HEK293T (cell line): ENCODE measurements at regions not wholly inside any gene's neighbourhood (a gene's known extent, or its start where the extent isn't known, plus 50 kb on each side); places are given as distances from the start of the nearest gene placed in this dataset.

Source experiments
- NFRKB ChIP-seq: fragments of 450-650 bp; IDR thresholded peaks from 2 replicates; pipeline ENCODE4 v1.6.1; 2016; ENCODE audit warnings: mild to moderate bottlenecking, moderate library complexity
- TARDBP ChIP-seq: fragments of 450-650 bp; IDR thresholded peaks from 2 replicates; pipeline ENCODE4 v1.6.1; 2016

DNA sequence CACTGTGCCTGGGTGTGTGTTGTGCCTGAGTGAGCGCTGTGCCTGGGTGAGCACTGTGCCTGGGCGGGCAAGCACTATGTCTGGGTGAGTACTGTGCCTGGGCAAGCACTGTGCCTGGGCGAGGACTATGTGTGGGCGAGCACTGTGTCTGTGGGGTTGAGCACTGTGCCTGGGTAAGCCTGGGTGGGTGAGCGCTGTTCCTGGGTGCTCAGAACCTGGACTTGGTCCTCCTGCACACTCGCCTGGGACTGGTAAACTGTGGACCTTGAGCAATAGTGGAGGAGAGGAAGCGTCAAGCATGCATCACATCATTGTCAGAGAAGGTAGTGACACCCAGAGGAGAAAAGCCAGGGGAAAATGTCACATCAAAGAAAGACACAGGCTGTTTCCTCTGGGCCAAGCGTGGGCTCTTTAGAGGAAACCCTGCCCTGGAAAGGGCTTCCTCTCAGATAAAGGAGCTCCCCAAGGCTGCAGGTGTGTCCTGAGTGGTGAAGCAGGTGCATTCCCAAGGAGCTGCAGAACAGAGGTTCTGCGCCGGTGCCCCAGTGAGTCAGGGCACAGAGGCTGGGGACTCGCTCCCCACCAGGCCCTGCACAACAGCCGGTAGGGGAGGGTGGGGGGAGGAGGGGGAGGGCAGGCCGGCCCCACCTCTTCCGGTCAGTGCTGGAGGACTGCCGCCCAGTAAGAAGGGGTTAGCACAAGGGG lies 141.2 kb downstream of the TEX29 start:
- TF ChIP-seq TARDBP (no peak), NFRKB (no peak)
